Fibroblast of skin of right quadriceps (primary cell): ENCODE measurements at regions not wholly inside any gene's neighbourhood (a gene's known extent, or its start where the extent isn't known, plus 50 kb on each side); places are given as distances from the start of the nearest gene placed in this dataset.

Source experiments
- DNase-seq: peaks from one replicate; pipeline ENCODE4 v3.0.0-alpha.2; 2013

GRCh38 chr4:100970414-100970813 lies 376.9 kb downstream of the PPP3CA start:
- DNase-seq: no peak

GRCh38 chr4:100969925-100970324 lies 377.4 kb downstream of the PPP3CA start:
- DNase-seq: no peak

GRCh38 chr4:100968046-100968445 lies 379.3 kb downstream of the PPP3CA start:
- no peak for DNase-seq

- DNase-seq: no peak
Observed at GRCh38 chr4:100963627-100964026, 383.7 kb downstream of the PPP3CA start.

- no peak for DNase-seq
Observed at GRCh38 chr4:100962698-100963097, 384.6 kb downstream of the PPP3CA start.

- no peak for DNase-seq
Observed at GRCh38 chr4:100960232-100960631, 387.1 kb downstream of the PPP3CA start.

- DNase-seq: no peak
Observed at GRCh38 chr4:100954046-100954445, 393.3 kb downstream of the PPP3CA start.

- no peak for DNase-seq
Observed at GRCh38 chr4:100953616-100954015, 393.7 kb downstream of the PPP3CA start.

- no peak for DNase-seq
Observed at GRCh38 chr4:100952590-100952989, 394.7 kb downstream of the PPP3CA start.

GRCh38 chr4:100949350-100949935 lies 397.9 kb downstream of the PPP3CA start:
- DNase-seq: peak; percentile 26

- DNase-seq: no peak
Observed at GRCh38 chr4:100948911-100949310, 398.4 kb downstream of the PPP3CA start.

GRCh38 chr4:100945789-100946188 lies 401.5 kb downstream of the PPP3CA start:
- no peak for DNase-seq

GRCh38 chr4:100938698-100939097 lies 408.6 kb downstream of the PPP3CA start:
- DNase-seq: no peak

- peak; percentile 3 for DNase-seq
Observed at GRCh38 chr4:100936661-100937375, 410.5 kb downstream of the PPP3CA start.

GRCh38 chr4:100935090-100935489 lies 412.2 kb downstream of the PPP3CA start:
- no peak for DNase-seq

- DNase-seq: peak; percentile 2
Observed at GRCh38 chr4:100933628-100934027, 413.7 kb downstream of the PPP3CA start.

GRCh38 chr4:100929758-100930157 lies 411.9 kb upstream of the EMCN start:
- DNase-seq: no peak

- no peak for DNase-seq
Observed at GRCh38 chr4:100929135-100929534, 411.3 kb upstream of the EMCN start.

GRCh38 chr4:100926039-100926717 lies 408.4 kb upstream of the EMCN start:
- DNase-seq: no peak

GRCh38 chr4:100913685-100914084 lies 395.9 kb upstream of the EMCN start:
- no peak for DNase-seq

GRCh38 chr4:100908540-100908939 lies 390.7 kb upstream of the EMCN start:
- no peak for DNase-seq

- peak; percentile 1 for DNase-seq
Observed at GRCh38 chr4:100907465-100908454, 389.9 kb upstream of the EMCN start.

- DNase-seq: no peak
Observed at GRCh38 chr4:100906973-100907372, 389.2 kb upstream of the EMCN start.
